GM20431 (cell line): ENCODE measurements at regions not wholly inside any gene's neighbourhood (a gene's known extent, or its start where the extent isn't known, plus 50 kb on each side); places are given as distances from the start of the nearest gene placed in this dataset.

ENCODE experiments used
- in situ Hi-C: fragments of 300-500 bp; cut with MseI, MboI; formaldehyde crosslinking; loops from one replicate; pipeline ENCODE4 v1.15.0; 2020; ENCODE audit warnings: low sequenced_read_pairs; ENCODE audit not compliant: unreplicated experiment

GRCh38 chr7:115721293-115722217, 309.0 kb downstream of the TFEC start:
- in situ Hi-C loops: no loop called here

GRCh38 chr7:115719963-115720362, 310.6 kb downstream of the TFEC start:
- in situ Hi-C loops: no loop called here

- in situ Hi-C loops: no loop called here
Measured at GRCh38 chr7:115709664-115710063, 320.9 kb downstream of the TFEC start.

- in situ Hi-C loops: no loop called here
Measured at GRCh38 chr7:115708013-115708341, 322.6 kb downstream of the TFEC start.

GRCh38 chr7:115707258-115708012, 323.1 kb downstream of the TFEC start:
- in situ Hi-C loops: no loop called here

GRCh38 chr7:115704884-115705283, 325.7 kb downstream of the TFEC start:
- in situ Hi-C loops: no loop called here

- in situ Hi-C loops: no loop called here
Measured at GRCh38 chr7:115701141-115701540, 329.4 kb downstream of the TFEC start.

- in situ Hi-C loops: no loop called here
Measured at GRCh38 chr7:115694424-115694823, 336.1 kb downstream of the TFEC start.

- in situ Hi-C loops: no loop called here
Measured at GRCh38 chr7:115693779-115694178, 336.8 kb downstream of the TFEC start.

GRCh38 chr7:115689941-115690340, 340.6 kb downstream of the TFEC start:
- in situ Hi-C loops: no loop called here

- in situ Hi-C loops: no loop called here
Measured at GRCh38 chr7:115683093-115683492, 347.5 kb downstream of the TFEC start.

GRCh38 chr7:115682507-115682906, 348.1 kb downstream of the TFEC start:
- in situ Hi-C loops: no loop called here

- in situ Hi-C loops: no loop called here
Measured at GRCh38 chr7:115680921-115681320, 349.6 kb downstream of the TFEC start.

- in situ Hi-C loops: no loop called here
Measured at GRCh38 chr7:115679976-115680375, 350.6 kb downstream of the TFEC start.

GRCh38 chr7:115679423-115679822, 351.1 kb downstream of the TFEC start:
- in situ Hi-C loops: no loop called here

GRCh38 chr7:115678086-115678982, 352.2 kb downstream of the TFEC start:
- in situ Hi-C loops: no loop called here

GRCh38 chr7:115676707-115677106, 353.9 kb downstream of the TFEC start:
- in situ Hi-C loops: no loop called here

- in situ Hi-C loops: no loop called here
Measured at GRCh38 chr7:115676080-115676479, 354.5 kb downstream of the TFEC start.

- in situ Hi-C loops: no loop called here
Measured at GRCh38 chr7:115674467-115675024, 356.0 kb downstream of the TFEC start.

- in situ Hi-C loops: no loop called here
Measured at GRCh38 chr7:115672024-115672423, 358.5 kb downstream of the TFEC start.
